ENCODE measurements at regions not wholly inside any gene's neighbourhood (a gene's known extent, or its start where the extent isn't known, plus 50 kb on each side); places are given as distances from the start of the nearest gene placed in this dataset.

DNA sequence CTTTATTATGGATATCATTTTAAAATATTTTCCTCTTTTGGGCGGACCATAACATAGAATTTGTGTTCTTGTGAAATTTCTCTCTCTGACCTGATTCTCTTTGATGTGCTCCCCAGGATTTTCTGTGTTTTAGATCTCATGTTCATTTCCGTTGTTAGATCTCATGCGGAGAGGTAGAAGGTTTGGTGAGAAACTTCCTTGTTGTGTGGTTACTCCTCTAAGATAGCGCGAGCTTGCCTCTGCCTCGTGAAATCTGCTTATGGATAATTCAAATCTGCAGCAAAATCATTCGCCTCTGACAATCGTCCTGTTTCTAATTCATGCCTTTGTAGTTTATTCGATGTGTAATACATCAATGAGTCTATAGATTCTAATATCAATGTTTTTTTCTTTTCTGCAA is 580.4 kb downstream of the USP25 start:
- no peak for TF ChIP-seq EZH2 (IDR thresholded peaks at IDR 0.05; ENCODE audit: insufficient read depth, poor library complexity, severe bottlenecking)
- no peak for TF ChIP-seq EZH2phosphoT487 (IDR thresholded peaks at IDR 0.05; ENCODE audit: insufficient read depth, low read depth)

Measured in GM23248 (cell line).